ENCODE measurements at regions not wholly inside any gene's neighbourhood (a gene's known extent, or its start where the extent isn't known, plus 50 kb on each side); places are given as distances from the start of the nearest gene placed in this dataset.

DNA sequence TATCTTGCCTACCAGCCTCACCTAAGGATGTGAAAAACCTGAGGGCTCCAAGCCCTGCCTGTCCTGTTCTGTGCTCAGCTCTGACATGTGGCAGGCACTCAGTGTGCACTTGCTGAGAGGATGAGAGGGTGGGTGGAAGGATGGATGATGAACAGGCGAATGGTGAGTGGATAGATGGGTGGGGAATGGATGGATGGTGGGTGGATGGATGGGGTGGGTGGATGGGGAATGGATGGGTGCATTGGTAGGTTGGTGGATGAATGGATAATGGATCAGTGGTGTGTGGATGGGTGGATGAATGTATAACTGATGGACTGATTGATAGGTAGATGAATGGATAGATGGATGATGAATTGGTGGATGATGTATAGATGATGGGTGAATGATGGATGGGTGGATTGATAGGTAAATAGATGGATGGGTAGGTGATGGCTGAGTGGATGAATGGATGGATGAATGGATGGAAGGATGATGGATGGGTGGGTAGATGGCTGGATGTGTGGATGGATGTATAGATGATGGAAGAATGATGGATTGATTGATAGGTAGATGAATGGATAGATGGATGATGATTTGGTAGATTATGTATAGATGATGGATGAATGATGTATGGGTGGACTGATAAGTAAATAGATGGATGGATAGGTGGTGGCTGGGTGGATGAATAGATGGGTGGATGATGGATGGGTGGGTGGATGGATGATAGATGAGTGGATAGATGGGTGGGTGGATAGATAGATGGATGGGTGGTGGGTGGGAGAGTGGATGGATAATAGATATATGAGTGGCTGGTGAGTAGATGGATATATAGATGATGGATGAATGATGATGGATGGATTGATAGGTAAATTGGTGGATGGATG is 69.3 kb upstream of the NKX1-1 start:
- H3K27me3 ChIP-seq: peaks cover 0 to 12% of the 10 kb centered on the region in 2 donors
- intact Hi-C loops (cut with DNase I; ENCODE audit: low total_unique reads): no loop called here

GRCh38 chr4:1474126-1475090 is 68.2 kb upstream of the NKX1-1 start:
- H3K36me3 ChIP-seq: no peaks in the 10 kb centered on the region
- no peaks in the 10 kb centered on the region for H3K9me3 ChIP-seq
- no peak overlapping the region for H3K4me3 ChIP-seq
- peak; percentile 8 for DNase-seq
- TF ChIP-seq CTCF (IDR thresholded peaks at IDR 0.05) (no peak), POLR2A (IDR thresholded peaks at IDR 0.05) (no peak)
- H3K4me1 ChIP-seq: no peaks in the 10 kb centered on the region
- H3K27me3 ChIP-seq: peaks cover 0 to 12% of the 10 kb centered on the region in 2 donors
- H3K27ac ChIP-seq: no peak overlapping the region
- intact Hi-C loops (cut with DNase I; ENCODE audit: low total_unique reads): no loop called here

More for the DNA sequence above, 69.3 kb upstream of the NKX1-1 start:
- H3K36me3 ChIP-seq: no peaks in the 10 kb centered on the region
- TF ChIP-seq POLR2A (IDR thresholded peaks at IDR 0.05) (no peak), CTCF (IDR thresholded peaks at IDR 0.05) (no peak)
- H3K4me3 ChIP-seq: no peak overlapping the region
- H3K9me3 ChIP-seq: peaks cover 0 to 3% of the 10 kb centered on the region in 2 donors
- H3K27ac ChIP-seq: no peak overlapping the region
- DNase-seq: no peak
- H3K4me1 ChIP-seq: no peaks in the 10 kb centered on the region

GRCh38 chr4:1473718-1474117 is 67.5 kb upstream of the NKX1-1 start:
- intact Hi-C loops (cut with DNase I; ENCODE audit: low total_unique reads): no loop called here
- H3K4me3 ChIP-seq: no peak overlapping the region
- H3K27ac ChIP-seq: no peak overlapping the region
- H3K36me3 ChIP-seq: no peaks in the 10 kb centered on the region
- TF ChIP-seq CTCF (IDR thresholded peaks at IDR 0.05) (no peak), POLR2A (IDR thresholded peaks at IDR 0.05) (no peak)
- no peaks in the 10 kb centered on the region for H3K4me1 ChIP-seq
- DNase-seq: no peak
- H3K27me3 ChIP-seq: peaks cover 0 to 12% of the 10 kb centered on the region in 2 donors
- no peaks in the 10 kb centered on the region for H3K9me3 ChIP-seq

DNA sequence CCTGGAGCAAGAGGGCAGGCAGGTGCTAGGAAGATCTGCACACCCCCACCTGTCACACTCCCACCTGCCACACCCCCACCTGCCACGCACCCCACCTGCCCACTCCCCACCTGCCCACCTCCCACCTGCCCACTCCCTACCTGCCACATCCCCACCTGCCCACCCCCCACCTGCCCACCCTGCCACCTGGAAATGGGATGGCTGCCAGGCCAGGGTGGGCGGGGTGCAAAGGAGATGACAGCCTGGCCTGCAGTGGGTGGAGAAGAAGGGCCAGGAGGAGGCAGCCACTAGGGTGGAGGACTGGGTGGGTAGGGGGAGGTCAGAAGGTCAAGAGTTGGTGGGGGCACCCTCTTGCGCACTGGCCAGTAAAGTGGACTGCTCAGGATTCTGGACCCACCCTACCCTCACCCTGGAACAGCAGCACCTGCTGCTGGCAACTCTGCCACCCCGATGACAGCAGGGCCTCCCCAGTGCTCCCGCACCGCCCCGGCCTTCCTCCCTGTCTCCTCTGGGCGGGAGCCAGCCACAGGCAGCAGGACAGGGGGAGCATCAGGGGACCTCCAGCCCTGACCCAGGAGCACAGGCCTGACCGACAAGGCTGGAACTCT is 66.8 kb upstream of the NKX1-1 start:
- intact Hi-C loops (cut with DNase I; ENCODE audit: low total_unique reads): no loop called here
- Histone ChIP-seq H3K27me3 (peaks cover 0 to 12% of the 10 kb centered on the region in 2 donors), H3K27ac (no peak overlapping the region), H3K4me3 (no peak overlapping the region), H3K36me3 (no peaks in the 10 kb centered on the region), H3K4me1 (no peaks in the 10 kb centered on the region), H3K9me3 (no peaks in the 10 kb centered on the region)
- DNase-seq: peak in 1 of 2 donors; percentile 10
- TF ChIP-seq POLR2A (IDR thresholded peaks at IDR 0.05) (no peak), CTCF (IDR thresholded peaks at IDR 0.05) (no peak)

Data from uterus (tissue), 3 donors.